ENCODE measurements at regions not wholly inside any gene's neighbourhood (a gene's known extent, or its start where the extent isn't known, plus 50 kb on each side); places are given as distances from the start of the nearest gene placed in this dataset.

DNA sequence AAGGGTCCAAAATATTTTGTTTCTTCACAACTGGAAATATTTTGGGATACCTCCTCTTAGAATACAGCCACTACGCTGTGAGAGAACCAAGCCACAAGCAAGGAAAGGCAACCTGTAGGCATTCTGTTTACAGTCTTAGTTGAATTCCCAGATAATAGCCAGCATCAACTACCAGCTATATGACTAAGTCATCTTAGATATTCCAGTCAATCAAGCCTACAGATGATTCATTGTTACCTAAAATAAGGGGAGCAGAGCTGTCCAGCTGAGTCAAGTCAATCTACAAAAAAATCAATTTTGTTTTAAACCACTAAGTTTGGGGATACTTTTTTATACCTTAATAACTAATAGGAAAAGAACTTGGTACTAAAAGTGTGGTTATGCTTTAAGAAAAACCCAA, 526.4 kb upstream of the DPPA4 start (continued):
- TF ChIP-seq, protein P1, sequence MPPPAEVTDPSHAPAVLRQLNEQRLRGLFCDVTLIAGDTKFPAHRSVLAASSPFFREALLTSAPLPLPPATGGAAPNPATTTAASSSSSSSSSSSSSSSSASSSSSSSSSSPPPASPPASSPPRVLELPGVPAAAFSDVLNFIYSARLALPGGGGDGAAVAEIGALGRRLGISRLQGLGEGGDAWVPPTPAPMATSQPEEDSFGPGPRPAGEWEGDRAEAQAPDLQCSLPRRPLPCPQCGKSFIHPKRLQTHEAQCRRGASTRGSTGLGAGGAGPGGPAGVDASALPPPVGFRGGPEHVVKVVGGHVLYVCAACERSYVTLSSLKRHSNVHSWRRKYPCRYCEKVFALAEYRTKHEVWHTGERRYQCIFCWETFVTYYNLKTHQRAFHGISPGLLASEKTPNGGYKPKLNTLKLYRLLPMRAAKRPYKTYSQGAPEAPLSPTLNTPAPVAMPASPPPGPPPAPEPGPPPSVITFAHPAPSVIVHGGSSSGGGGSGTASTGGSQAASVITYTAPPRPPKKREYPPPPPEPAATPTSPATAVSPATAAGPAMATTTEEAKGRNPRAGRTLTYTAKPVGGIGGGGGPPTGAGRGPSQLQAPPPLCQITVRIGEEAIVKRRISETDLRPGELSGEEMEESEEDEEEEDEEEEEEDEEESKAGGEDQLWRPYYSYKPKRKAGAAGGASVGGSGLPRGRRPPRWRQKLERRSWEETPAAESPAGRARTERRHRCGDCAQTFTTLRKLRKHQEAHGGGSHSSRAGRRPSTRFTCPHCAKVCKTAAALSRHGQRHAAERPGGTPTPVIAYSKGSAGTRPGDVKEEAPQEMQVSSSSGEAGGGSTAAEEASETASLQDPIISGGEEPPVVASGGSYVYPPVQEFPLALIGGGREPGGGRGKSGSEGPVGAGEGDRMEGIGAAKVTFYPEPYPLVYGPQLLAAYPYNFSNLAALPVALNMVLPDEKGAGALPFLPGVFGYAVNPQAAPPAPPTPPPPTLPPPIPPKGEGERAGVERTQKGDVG (CRISPR knock-in tag; IDR thresholded peaks at IDR 0.05): no peak

DNA sequence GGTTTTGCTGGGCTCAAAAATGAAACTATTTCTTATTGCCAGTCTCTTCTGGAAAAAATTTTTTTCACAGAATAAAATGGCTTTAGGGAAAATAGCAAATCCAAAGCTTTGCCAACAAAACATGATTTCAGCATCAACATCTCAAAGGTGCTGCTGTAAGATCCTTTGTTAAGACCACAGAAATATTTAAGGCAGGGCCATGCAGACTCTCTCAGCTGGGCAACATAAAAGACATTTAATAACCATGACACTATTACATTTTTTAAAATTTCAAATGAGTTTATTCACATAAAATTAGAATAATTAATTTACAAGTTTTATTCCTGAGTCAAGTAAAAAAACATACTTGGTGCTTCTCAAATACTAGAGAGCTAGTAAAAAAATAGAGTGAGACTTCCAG, 527.1 kb upstream of the DPPA4 start:
- ChIA-PET POLR2A (no interaction called here), RAD21 (ENCODE audit: unreplicated experiment) (no interaction called here), CTCF (no interaction called here), SMC1A (ENCODE audit: uncharacterized antibody, unreplicated experiment) (interaction anchor here (0.9 to 1.3 kb wide), 2 partner anchors 13 to 137 kb away, joined by 3 read pairs; no protein-coding TSS in a partner anchor)
- Histone ChIP-seq H3K79me2 (ENCODE audit: control insufficient read depth, insufficient read depth, low read length) (no peaks in the 10 kb centered on the region), H3K9me3 (replicated peaks; ENCODE audit: control insufficient read depth, insufficient read depth, low read length) (no peaks in the 10 kb centered on the region), H3K27me3 (replicated peaks in 1 of 2; ENCODE audit: control insufficient read depth in 2 of 2, insufficient read depth in 2 of 2, low read length in 1 of 2) (no peaks in the 10 kb centered on the region), H3K4me3 (no peak overlapping the region), H2AFZ (ENCODE audit: control insufficient read depth, low read depth, low read length) (no peak overlapping the region), H3K4me1 (ENCODE audit: control insufficient read depth, insufficient read depth, low read length) (no peaks in the 10 kb centered on the region), H4K20me1 (ENCODE audit: control insufficient read depth, insufficient read depth) (no peaks in the 10 kb centered on the region), H3K9ac (ENCODE audit: control insufficient read depth, insufficient read depth, low read length) (no peak overlapping the region), H3K36me3 (ENCODE audit: control insufficient read depth in 2 of 2, insufficient read depth in 2 of 2, low read length in 1 of 2) (no peaks in the 10 kb centered on the region), H3K27ac (ENCODE audit: control insufficient read depth, insufficient read depth) (no peak overlapping the region), H3K4me2 (ENCODE audit: control insufficient read depth, insufficient read depth) (no peak overlapping the region)
- TF ChIP-seq ZSCAN29 (IDR thresholded peaks at IDR 0.05): no peak
- no peak for TF ChIP-seq E4F1 (IDR thresholded peaks at IDR 0.05; ENCODE audit: borderline replicate concordance, partially characterized antibody)
- no peak for TF ChIP-seq SREBF2 (IDR thresholded peaks at IDR 0.05; ENCODE audit: low read length)
- no peak for TF ChIP-seq SMAD5 (IDR thresholded peaks at IDR 0.05; ENCODE audit: low read depth)
- no peak for TF ChIP-seq CHD1 (IDR thresholded peaks at IDR 0.05; ENCODE audit: low read depth, low read length)
- no peak for TF ChIP-seq ZNF274 (IDR thresholded peaks at IDR 0.05; ENCODE audit: insufficient read depth, insufficient read length)
- TF ChIP-seq ZBED1 (IDR thresholded peaks at IDR 0.05; ENCODE audit: borderline replicate concordance): no peak
- TF ChIP-seq NFXL1 (IDR thresholded peaks at IDR 0.05; ENCODE audit: borderline replicate concordance): no peak
- no peak for TF ChIP-seq MLLT1 (IDR thresholded peaks at IDR 0.05)
- no peak for TF ChIP-seq EP300 (IDR thresholded peaks at IDR 0.05; ENCODE audit: borderline replicate concordance in 1 of 2, control insufficient read depth in 1 of 2, low read depth in 2 of 2, low read length in 2 of 2)
- in situ Hi-C loops (cut with MboI): no loop called here
- BruUV-seq (replicated peaks): no TSS peak
- DNase-seq (ENCODE audit: low read depth, low spot score): no peak
- FAIRE-seq: no peak
- ATAC-seq: no peak
- intact Hi-C loops (cut with micrococcal nuclease; ENCODE audit: unreplicated experiment): no loop called here

Measured in GM12878 (cell line).